Gastroesophageal sphincter (tissue), 3 donors: ENCODE measurements at regions not wholly inside any gene's neighbourhood (a gene's known extent, or its start where the extent isn't known, plus 50 kb on each side); places are given as distances from the start of the nearest gene placed in this dataset.

ENCODE experiments used
- CTCF ChIP-seq, 4 experiments: fragments of 200-600 bp in 2 of 4; fragments of 450-650 bp in 2 of 4; sonication (generic) in 1 of 4; IDR thresholded peaks; one replicate each; pipeline ENCODE4 v1.5.1; 2017 to 2019; ENCODE audit warnings: antibody characterized with exemption in 4 of 4, mild to moderate bottlenecking in 2 of 4, moderate library complexity in 2 of 4
- POLR2A ChIP-seq, 2 donors: fragments of 450-650 bp; IDR thresholded peaks; one replicate each; pipeline ENCODE4 v1.6.1; 2017; ENCODE audit warnings: antibody characterized with exemption in 2 of 2, mild to moderate bottlenecking in 2 of 2, moderate library complexity in 1 of 2

- TF ChIP-seq POLR2A (IDR thresholded peaks at IDR 0.05) (no peak), CTCF (IDR thresholded peaks at IDR 0.05) (no peak)
Measured at GRCh38 chr2:67642961-67643360, 245.8 kb downstream of the ETAA1 start.
